Fibroblast of villous mesenchyme (primary cell): ENCODE measurements at regions not wholly inside any gene's neighbourhood (a gene's known extent, or its start where the extent isn't known, plus 50 kb on each side); places are given as distances from the start of the nearest gene placed in this dataset.

Experiments
- DNase-seq: peaks from one replicate; pipeline ENCODE4 v3.0.0-alpha.2; 2010; ENCODE audit warnings: low read depth
- H3K4me3 ChIP-seq: 2 replicates; pipeline ENCODE4 v1.5.1; 2011; ENCODE audit warnings: low read depth, mild to moderate bottlenecking, low read length
- CTCF ChIP-seq: IDR thresholded peaks from 2 replicates; pipeline ENCODE4 v1.5.1; 2012; ENCODE audit warnings: low read depth, mild to moderate bottlenecking, low read length; ENCODE audit not compliant: insufficient read depth

GRCh38 chr5:135228222-135228621 is 170.8 kb downstream of the MACROH2A1 start:
- DNase-seq: no peak
- TF ChIP-seq CTCF: no peak
- no peak overlapping the region for H3K4me3 ChIP-seq

- DNase-seq: no peak
These were observed 171.7 kb downstream of the MACROH2A1 start for GRCh38 chr5:135227064-135228022.

GRCh38 chr5:135225856-135226560 is 173.0 kb downstream of the MACROH2A1 start:
- no peak overlapping the region for H3K4me3 ChIP-seq
- no peak for TF ChIP-seq CTCF
- DNase-seq: no peak

More at GRCh38 chr5:135227064-135228022, 171.7 kb downstream of the MACROH2A1 start:
- no peak overlapping the region for H3K4me3 ChIP-seq
- no peak for TF ChIP-seq CTCF

- no peak for TF ChIP-seq CTCF
- H3K4me3 ChIP-seq: no peak overlapping the region
- no peak for DNase-seq
These were observed 175.0 kb downstream of the MACROH2A1 start for GRCh38 chr5:135223891-135224625.

GRCh38 chr5:135223404-135223803 is 175.6 kb downstream of the MACROH2A1 start:
- no peak overlapping the region for H3K4me3 ChIP-seq
- DNase-seq: no peak
- TF ChIP-seq CTCF: no peak

GRCh38 chr5:135222771-135223170 is 176.3 kb downstream of the MACROH2A1 start:
- no peak for TF ChIP-seq CTCF
- no peak overlapping the region for H3K4me3 ChIP-seq
- no peak for DNase-seq
